Stomach (tissue), 4 donors: ENCODE measurements at regions not wholly inside any gene's neighbourhood (a gene's known extent, or its start where the extent isn't known, plus 50 kb on each side); places are given as distances from the start of the nearest gene placed in this dataset.
"Not testable (repeated sequence)": the region's sequence is repeated elsewhere in the genome, so short reads cannot be mapped to it uniquely, and the experiment has no call there.

Experiments
- CTCF ChIP-seq, 7 experiments: fragments of 450-650 bp in 4 of 7; fragments of 200-600 bp in 3 of 7; sonication (generic) in 3 of 7; IDR thresholded peaks; one replicate each; pipeline ENCODE4 v1.5.1; 2016 to 2019; ENCODE audit warnings: antibody characterized with exemption in 7 of 7, control low read depth in 2 of 7, mild to moderate bottlenecking in 1 of 7
- POLR2A ChIP-seq, 4 donors: fragments of 450-650 bp; IDR thresholded peaks; one replicate each; pipeline ENCODE4 v1.6.1; 2016; ENCODE audit warnings: antibody characterized with exemption in 4 of 4, control low read depth in 2 of 4, mild to moderate bottlenecking in 1 of 4, moderate library complexity in 1 of 4
- POLR2AphosphoS5 ChIP-seq, 3 donors: sonication (generic); formaldehyde crosslinking; IDR thresholded peaks; one replicate each; pipeline ENCODE4 v1.6.1; 2016; ENCODE audit warnings: antibody characterized with exemption in 3 of 3

GRCh38 chr15:101970605-101971004, 158.6 kb downstream of the OR4F15 start:
- TF ChIP-seq POLR2A, CTCF, POLR2AphosphoS5 (IDR thresholded peaks at IDR 0.05): not testable (repeated sequence)
